GM04503 (cell line): ENCODE measurements at regions not wholly inside any gene's neighbourhood (a gene's known extent, or its start where the extent isn't known, plus 50 kb on each side); places are given as distances from the start of the nearest gene placed in this dataset.

Experiments used
- DNase-seq: peaks from one replicate; pipeline ENCODE4 v3.0.0-alpha.2; 2012; ENCODE audit warnings: low read depth

DNA sequence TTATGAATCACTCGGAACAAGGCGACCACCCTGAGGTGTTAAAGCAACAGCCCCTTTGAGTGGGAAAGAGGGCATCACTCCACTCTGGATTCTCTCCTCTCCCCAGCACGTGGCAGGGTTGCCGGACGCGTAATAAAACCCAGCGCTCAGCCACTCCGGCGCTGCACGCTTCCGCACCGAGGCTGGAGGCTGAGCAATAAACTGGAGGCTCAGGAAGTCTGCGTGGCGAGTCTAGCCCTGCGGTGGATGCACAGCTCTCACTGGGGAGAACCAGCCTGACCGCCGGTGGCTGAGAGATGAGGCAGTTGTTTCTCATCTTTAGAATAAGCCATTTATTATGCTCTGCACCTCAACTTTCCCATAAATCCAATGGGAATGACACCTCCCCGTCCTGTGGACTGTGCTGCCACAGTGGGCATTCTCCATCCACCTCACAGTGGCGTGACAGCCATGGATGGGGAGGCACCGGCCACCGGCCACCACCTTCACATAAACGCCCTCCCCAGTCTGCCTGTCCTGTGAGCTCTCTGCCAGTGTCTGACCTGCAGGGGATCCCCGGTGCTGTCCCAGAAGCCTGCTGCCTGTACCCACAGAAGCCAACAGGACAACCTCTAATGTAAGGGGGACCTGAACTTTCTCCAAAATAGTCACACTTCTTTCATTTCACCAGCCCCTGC is 64.2 kb upstream of the GGTLC1 start:
- no peak for DNase-seq

DNA sequence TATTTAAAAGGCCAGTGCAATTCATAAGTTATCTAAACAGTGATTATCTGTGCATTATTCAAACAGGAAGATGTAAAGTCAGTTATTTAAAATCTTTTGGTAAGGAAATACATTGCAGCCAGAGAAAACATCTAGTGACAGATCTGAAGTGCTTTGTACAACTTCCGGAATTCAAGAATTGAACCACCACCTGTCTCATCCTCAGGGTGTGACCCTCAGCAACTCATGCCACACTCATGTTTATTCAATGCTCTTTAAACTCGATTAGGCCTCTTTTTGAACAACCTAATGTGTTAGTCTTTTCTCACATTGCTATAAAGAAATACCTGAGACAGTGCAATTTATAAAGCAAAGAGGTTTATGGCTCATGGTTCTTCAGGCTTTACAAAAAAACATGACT is 62.6 kb upstream of the GGTLC1 start:
- no peak for DNase-seq

DNA sequence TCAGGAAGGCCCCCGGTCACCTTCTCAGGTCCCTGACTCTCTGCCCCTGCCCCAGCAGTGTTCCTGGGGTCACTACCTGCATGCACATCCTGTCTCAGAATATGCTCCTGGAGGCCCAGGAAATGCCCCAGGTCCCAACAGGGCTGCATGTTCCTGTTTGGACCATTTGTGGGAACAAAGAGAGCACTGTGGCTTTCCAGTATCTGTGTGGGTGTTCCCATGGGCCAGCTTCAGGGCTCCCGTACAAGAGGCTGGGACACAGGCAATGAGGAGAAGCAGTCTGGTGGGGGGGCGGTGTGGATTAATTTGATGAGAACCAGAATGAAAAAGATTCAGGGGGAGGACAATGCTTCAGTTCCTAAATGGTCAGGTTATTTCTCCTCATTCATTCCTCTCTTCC is 61.5 kb upstream of the GGTLC1 start:
- no peak for DNase-seq

DNA sequence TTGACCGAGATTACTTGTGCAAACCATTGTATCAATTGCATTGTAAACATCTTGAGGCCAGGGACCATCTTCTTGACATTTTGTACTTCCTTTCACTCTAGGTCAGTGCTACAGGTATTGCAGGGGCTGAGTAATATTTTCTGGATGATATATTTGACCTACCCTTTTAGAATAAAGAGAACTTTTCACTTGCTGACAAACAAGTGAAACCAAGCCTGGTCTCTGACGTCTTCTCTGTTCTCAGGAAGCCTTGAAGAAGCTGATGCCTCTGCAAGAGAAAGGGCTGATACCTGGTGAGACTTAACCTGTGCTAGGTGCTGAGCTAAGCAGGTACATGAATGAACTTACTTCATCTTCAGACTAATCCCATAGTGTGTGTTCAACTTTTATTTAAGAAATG is 60.5 kb upstream of the GGTLC1 start:
- DNase-seq = no peak

DNA sequence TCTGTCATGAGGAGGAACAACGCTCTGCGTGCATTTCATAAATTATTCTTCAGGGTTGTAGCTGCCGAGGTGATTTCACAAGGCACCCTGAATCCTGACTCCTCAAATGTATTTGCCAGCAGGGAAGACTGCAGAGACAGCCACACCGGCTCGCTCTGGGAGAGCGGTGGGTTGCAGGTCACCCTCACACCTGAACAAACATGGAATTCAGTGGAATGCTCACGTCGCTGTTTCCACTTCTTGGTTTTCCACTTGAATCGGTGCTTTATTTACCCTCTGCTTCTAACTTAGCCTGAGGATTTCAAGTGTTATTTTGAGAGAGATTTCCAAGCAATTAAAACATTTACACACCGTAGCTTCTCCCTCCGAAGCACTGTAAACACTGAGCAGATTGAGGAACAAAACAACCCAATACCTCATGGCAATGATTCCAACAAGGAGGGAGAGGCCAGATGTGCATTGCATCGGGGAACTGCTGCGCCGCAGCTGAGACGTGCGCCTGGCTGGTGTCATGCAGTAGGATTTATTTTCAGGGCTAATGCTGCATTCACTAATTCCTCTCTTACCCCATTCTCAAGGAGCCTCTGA is 59.5 kb upstream of the GGTLC1 start:
- no peak for DNase-seq

DNA sequence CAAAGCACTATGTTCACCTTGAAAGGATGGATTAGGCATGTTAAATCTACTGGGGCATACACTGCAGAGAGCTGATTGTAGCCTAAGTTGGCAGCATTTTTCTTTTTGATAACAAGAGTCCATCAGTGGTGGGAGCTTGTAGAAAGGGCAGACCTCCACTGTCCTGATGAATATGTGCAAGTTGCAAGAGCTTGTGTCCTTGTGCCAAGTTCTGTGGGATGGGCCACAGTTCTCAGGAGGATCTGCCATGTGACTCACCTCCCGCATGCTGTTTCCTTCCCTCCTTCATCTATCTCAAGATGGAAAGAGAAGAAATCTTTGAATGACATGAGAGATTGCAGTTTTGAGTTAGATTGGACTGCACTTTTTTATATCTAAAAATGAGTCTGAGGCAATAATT is 58.3 kb upstream of the GGTLC1 start:
- DNase-seq = no peak

DNA sequence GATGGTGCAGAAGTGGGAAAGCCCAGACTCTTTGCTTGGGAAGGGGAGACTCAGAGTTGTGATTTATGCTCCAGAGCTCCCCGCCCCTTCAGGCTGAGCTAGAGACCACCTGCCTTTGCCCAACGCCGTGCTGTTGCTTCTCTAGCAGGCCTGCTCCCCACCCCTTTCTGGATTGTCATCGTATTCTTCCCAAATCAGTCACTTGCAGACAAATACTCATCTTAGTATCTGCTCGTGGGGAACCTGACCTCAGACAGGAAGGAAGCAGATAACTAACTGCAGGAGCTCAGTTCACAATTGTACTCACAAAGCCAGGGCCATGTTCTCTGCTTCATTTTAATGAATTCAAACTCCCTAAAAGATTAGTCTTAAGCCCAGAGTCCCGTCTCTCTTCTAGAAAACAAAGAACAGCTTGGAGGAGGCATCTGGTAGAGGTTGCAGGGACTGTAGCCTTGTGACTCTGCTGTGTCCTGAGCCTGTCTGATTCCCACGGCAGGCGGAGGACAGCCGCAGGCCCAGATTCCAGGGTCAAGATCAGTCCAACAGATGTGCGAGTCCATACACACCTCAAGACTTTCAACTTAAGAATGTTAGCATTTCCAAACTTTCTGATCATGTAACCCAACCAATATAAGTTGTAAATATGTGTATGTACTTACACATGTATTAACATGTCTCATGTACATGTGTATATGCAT is 57.2 kb upstream of the GGTLC1 start:
- no peak for DNase-seq

DNA sequence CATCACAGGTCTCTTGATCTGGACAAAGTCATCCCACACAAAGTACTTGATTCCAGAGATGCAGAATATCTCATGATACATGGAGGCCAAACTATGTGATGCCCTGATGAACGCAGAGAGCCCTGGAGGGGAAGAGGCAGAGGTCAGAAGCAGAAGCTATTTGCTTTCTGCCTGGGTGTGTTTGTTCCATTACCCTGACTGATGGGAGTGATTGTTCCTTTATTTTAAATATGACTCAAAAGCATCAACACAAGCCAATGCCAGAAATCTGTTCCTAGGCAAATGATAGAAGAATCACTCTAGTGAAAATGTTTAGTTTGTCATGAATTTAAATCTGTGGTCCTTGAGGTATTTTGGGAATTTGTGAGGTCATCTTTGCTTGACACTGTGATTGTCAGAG is 54.7 kb upstream of the GGTLC1 start:
- no peak for DNase-seq

DNA sequence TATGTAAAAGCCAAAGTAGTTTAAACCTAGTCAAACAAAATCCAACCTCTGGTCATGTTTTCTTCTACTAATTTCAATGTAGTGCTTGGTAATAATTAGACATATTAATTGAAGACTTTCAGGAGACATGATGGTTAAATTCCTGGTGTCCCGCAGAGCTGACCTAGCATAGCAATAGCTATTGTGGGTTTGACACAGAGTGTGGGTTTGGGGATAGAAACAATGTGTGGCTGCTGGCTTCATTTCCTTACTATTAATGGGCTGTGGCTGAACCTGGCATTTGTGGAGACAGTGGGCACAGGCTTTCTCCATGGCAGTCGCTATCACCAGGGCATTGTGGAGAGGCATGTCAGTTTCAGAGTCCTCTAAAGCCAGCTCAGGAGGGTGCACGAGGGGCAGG is 54.1 kb upstream of the GGTLC1 start:
- DNase-seq = no peak

DNA sequence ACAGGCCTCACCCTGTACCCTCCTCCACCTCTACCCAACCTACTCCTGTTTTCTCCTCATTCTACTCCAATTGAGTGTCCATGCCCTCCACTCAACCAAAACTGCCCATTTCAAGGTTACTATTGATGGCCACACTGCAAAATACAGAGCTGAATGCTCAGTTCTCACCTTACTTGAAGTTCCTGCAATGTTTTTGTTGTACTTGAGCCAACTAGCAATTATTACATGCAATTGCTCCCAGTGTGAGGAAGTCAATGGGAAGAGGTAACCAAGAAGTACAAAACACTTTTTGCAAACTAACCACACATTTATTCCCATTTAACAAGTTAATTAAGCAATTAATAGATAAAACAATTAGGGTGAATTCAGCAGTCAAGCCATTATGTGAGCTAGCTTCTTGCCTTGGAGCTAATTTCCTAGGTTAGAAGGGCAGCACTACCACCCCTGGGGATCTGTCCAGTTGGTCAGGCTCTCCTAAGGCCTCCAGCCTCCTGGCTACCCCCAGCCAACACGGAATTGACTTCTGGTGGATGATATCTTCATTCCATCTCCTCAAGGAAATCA is 52.4 kb upstream of the GGTLC1 start:
- DNase-seq = no peak

DNA sequence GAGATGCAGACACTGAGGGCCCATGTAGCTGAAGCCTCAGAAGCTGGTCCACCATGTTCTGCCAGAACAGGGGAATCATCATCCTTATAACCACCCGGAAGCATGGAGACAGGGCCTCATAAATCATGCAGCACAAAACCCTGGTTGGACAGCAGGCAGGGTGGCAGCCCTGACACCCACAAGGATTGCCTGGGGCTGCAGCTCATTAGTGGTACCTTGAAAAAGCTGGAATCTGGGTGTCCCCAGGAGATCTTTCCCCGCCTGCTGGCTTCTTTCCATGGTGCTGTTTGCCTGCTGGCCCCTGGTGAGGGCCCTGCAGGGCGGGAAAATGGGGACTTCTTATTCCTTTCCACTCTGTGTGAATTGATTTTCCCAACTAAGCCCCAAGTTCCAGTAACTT is 50.6 kb upstream of the GGTLC1 start:
- DNase-seq = no peak
